ENCODE measurements at regions not wholly inside any gene's neighbourhood (a gene's known extent, or its start where the extent isn't known, plus 50 kb on each side); places are given as distances from the start of the nearest gene placed in this dataset.

GRCh38 chr18:43744960-43745745 is 467.9 kb upstream of the SYT4 start:
- no peak overlapping the region for H3K27ac ChIP-seq
- no peak for TF ChIP-seq CTCF (IDR thresholded peaks at IDR 0.05)
- H3K27me3 ChIP-seq = no peaks in the 10 kb centered on the region
- no peaks in the 10 kb centered on the region for H3K4me1 ChIP-seq
- intact Hi-C loops (cut with DNase I) = no loop called here
- no peak overlapping the region for H3K4me3 ChIP-seq
- H3K36me3 ChIP-seq = no peaks in the 10 kb centered on the region
- no peaks in the 10 kb centered on the region for H3K9me3 ChIP-seq
- DNase-seq (no peak), ATAC-seq (no peak)

GRCh38 chr18:43751203-43751602 is 473.9 kb upstream of the SYT4 start:
- no peak for ATAC-seq
- no peak for DNase-seq
- Histone ChIP-seq H3K36me3 (no peaks in the 10 kb centered on the region), H3K9me3 (no peaks in the 10 kb centered on the region), H3K27me3 (no peaks in the 10 kb centered on the region), H3K27ac (no peak overlapping the region), H3K4me1 (no peaks in the 10 kb centered on the region), H3K4me3 (no peak overlapping the region)
- no peak for TF ChIP-seq CTCF (IDR thresholded peaks at IDR 0.05)
- intact Hi-C loops (cut with DNase I) = no loop called here

GRCh38 chr18:43751835-43752234 is 474.5 kb upstream of the SYT4 start:
- no peak overlapping the region for H3K27ac ChIP-seq
- ATAC-seq (no peak), DNase-seq (no peak)
- no peak for TF ChIP-seq CTCF (IDR thresholded peaks at IDR 0.05)
- no peaks in the 10 kb centered on the region for H3K4me1 ChIP-seq
- intact Hi-C loops (cut with DNase I) = no loop called here
- no peaks in the 10 kb centered on the region for H3K27me3 ChIP-seq
- H3K9me3 ChIP-seq = no peaks in the 10 kb centered on the region
- H3K4me3 ChIP-seq = no peak overlapping the region
- no peaks in the 10 kb centered on the region for H3K36me3 ChIP-seq

GRCh38 chr18:43757273-43757672 is 480.0 kb upstream of the SYT4 start:
- Histone ChIP-seq H3K27ac (no peak overlapping the region), H3K36me3 (no peaks in the 10 kb centered on the region), H3K27me3 (no peaks in the 10 kb centered on the region), H3K4me3 (no peak overlapping the region), H3K9me3 (no peaks in the 10 kb centered on the region), H3K4me1 (no peaks in the 10 kb centered on the region)
- no peak for TF ChIP-seq CTCF (IDR thresholded peaks at IDR 0.05)
- intact Hi-C loops (cut with DNase I) = no loop called here
- no peak for ATAC-seq
- DNase-seq = no peak

GRCh38 chr18:43758734-43759133 is 481.4 kb upstream of the SYT4 start:
- H3K27me3 ChIP-seq = no peaks in the 10 kb centered on the region
- no peaks in the 10 kb centered on the region for H3K36me3 ChIP-seq
- no peak for DNase-seq
- H3K4me1 ChIP-seq = no peaks in the 10 kb centered on the region
- no peak overlapping the region for H3K27ac ChIP-seq
- no peak for ATAC-seq
- H3K9me3 ChIP-seq = no peaks in the 10 kb centered on the region
- H3K4me3 ChIP-seq = no peak overlapping the region
- intact Hi-C loops (cut with DNase I) = no loop called here
- no peak for TF ChIP-seq CTCF (IDR thresholded peaks at IDR 0.05)

- no peaks in the 10 kb centered on the region for H3K9me3 ChIP-seq
- no peak overlapping the region for H3K4me3 ChIP-seq
- intact Hi-C loops (cut with DNase I) = no loop called here
- TF ChIP-seq CTCF (IDR thresholded peaks at IDR 0.05) = no peak
- DNase-seq = no peak
- no peaks in the 10 kb centered on the region for H3K27me3 ChIP-seq
- ATAC-seq = no peak
- no peaks in the 10 kb centered on the region for H3K36me3 ChIP-seq
- no peaks in the 10 kb centered on the region for H3K4me1 ChIP-seq
- no peak overlapping the region for H3K27ac ChIP-seq
These were observed 482.7 kb upstream of the SYT4 start for GRCh38 chr18:43760010-43760409.

All from upper lobe of right lung (tissue), 1 donor.